ENCODE measurements at regions not wholly inside any gene's neighbourhood (a gene's known extent, or its start where the extent isn't known, plus 50 kb on each side); places are given as distances from the start of the nearest gene placed in this dataset.

- TF ChIP-seq, protein P1, sequence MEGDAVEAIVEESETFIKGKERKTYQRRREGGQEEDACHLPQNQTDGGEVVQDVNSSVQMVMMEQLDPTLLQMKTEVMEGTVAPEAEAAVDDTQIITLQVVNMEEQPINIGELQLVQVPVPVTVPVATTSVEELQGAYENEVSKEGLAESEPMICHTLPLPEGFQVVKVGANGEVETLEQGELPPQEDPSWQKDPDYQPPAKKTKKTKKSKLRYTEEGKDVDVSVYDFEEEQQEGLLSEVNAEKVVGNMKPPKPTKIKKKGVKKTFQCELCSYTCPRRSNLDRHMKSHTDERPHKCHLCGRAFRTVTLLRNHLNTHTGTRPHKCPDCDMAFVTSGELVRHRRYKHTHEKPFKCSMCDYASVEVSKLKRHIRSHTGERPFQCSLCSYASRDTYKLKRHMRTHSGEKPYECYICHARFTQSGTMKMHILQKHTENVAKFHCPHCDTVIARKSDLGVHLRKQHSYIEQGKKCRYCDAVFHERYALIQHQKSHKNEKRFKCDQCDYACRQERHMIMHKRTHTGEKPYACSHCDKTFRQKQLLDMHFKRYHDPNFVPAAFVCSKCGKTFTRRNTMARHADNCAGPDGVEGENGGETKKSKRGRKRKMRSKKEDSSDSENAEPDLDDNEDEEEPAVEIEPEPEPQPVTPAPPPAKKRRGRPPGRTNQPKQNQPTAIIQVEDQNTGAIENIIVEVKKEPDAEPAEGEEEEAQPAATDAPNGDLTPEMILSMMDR (IDR thresholded peaks at IDR 0.05), result no peak
Observed at GRCh38 chr6:11341867-11342266, 109.4 kb upstream of the NEDD9 start.

DNA sequence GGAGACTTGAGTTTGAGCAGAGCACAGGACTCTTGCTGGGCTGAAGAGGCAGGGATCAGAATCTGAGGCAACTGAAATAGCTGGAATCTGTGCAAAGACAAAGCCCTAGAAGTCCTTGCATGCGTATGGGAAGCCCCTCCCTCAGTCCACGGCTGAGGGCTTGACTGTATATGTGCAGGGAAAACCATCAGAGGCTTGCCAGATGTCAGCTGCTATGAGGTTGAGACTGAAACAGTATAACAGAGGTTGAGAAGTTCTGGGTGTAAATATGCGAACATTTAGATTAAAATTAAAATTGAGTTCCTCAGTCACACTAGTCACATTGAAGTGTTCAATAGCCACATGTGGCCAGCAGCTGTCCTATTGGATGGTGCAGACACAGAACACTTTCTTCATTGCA is 108.8 kb upstream of the NEDD9 start:
- Histone ChIP-seq H3K27ac (peak overlapping the region in 1 of 2 donors; percentile 59), H3K4me3 (no peak overlapping the region), H3K9me3 (no peaks in the 10 kb centered on the region), H3K4me1 (peaks cover 0 to 33% of the 10 kb centered on the region in 2 donors), H3K36me3 (no peaks in the 10 kb centered on the region), H3K27me3 (no peaks in the 10 kb centered on the region)
- no peak for DNase-seq
- no peak for ATAC-seq
- intact Hi-C loops (cut with DNase I), result no loop called here
- TF ChIP-seq, protein P1 (IDR thresholded peaks at IDR 0.05), result no peak

More at GRCh38 chr6:11341867-11342266, 109.4 kb upstream of the NEDD9 start:
- ATAC-seq, result no peak
- Histone ChIP-seq H3K4me3 (no peak overlapping the region), H3K4me1 (peaks cover 0 to 33% of the 10 kb centered on the region in 2 donors), H3K36me3 (no peaks in the 10 kb centered on the region), H3K27ac (peak overlapping the region in 1 of 2 donors; percentile 59), H3K27me3 (no peaks in the 10 kb centered on the region), H3K9me3 (no peaks in the 10 kb centered on the region)
- intact Hi-C loops (cut with DNase I), result no loop called here
- DNase-seq, result no peak

DNA sequence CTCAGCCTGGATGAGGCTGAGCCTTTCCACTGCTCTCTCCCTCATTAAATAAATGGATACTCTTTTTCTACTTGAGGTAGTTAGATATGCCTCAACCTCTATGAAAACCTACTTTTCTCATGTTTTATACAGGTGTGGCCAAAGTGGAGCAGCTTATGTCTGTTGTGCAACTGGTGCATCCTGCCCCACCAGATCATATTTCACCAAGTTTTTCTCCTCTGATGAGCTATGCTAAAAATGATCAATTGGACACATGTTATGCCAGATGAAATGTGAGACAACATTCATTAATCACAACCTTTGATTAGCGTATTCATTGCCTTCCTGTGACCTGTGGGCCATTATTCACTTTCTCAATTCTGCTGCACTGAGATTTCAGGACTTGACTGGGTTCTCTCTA is 106.9 kb upstream of the NEDD9 start:
- TF ChIP-seq, protein P1 (IDR thresholded peaks at IDR 0.05), result no peak
- ATAC-seq, result no peak
- no peaks in the 10 kb centered on the region for H3K9me3 ChIP-seq
- no peak overlapping the region for H3K4me3 ChIP-seq
- H3K4me1 ChIP-seq, result peaks cover 0 to 32% of the 10 kb centered on the region in 2 donors
- DNase-seq, result no peak
- H3K27me3 ChIP-seq, result no peaks in the 10 kb centered on the region
- intact Hi-C loops (cut with DNase I), result no loop called here
- no peaks in the 10 kb centered on the region for H3K36me3 ChIP-seq
- no peak overlapping the region for H3K27ac ChIP-seq

DNA sequence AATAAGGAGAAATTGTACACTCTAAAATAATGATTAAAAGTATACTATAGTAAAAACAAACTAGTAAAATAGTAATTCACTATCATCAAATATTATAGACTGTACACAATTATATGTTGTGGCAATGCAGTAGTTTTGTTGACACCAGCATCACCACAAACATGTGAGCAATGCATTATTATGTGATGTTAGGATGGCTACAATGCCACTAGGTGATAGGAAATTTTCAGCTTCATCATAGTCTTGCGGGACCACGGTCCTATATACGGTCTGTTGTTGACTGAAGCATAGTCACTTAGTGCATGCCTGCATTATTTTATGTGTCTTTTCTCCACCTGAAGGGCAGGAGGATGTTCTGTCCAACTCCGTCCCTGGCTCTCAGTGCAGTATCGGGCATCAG is 104.8 kb upstream of the NEDD9 start:
- DNase-seq (no peak), ATAC-seq (no peak)
- Histone ChIP-seq H3K9me3 (no peaks in the 10 kb centered on the region), H3K27me3 (no peaks in the 10 kb centered on the region), H3K36me3 (no peaks in the 10 kb centered on the region), H3K4me1 (peaks cover 0 to 18% of the 10 kb centered on the region in 2 donors), H3K4me3 (no peak overlapping the region), H3K27ac (no peak overlapping the region)
- TF ChIP-seq, protein P1 (IDR thresholded peaks at IDR 0.05), result no peak
- intact Hi-C loops (cut with DNase I), result no loop called here

DNA sequence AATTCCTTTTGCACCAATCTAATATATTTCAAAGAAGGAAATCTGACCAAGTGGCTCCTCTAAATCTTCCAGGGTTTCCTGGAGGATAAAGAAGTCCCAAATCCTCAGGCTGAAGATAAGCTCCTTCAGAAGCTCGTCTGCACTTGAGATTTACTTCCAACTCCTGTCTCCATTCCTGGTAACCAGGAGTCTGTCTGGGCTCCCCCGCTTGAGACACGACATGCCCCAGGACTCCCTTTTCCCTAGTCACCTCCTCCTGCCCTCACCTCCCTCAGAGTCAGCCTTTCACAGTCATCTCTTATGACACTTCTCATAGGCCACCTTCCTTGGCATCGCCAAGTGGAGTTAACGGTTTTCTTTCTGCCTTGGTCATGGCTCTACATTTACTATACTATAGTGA is 103.4 kb upstream of the NEDD9 start:
- intact Hi-C loops (cut with DNase I), result no loop called here
- DNase-seq (no peak), ATAC-seq (no peak)
- Histone ChIP-seq H3K4me1 (peaks cover 0 to 10% of the 10 kb centered on the region in 2 donors), H3K27ac (no peak overlapping the region), H3K36me3 (no peaks in the 10 kb centered on the region), H3K4me3 (no peak overlapping the region), H3K9me3 (no peaks in the 10 kb centered on the region), H3K27me3 (no peaks in the 10 kb centered on the region)
- TF ChIP-seq, protein P1 (IDR thresholded peaks at IDR 0.05), result no peak
